Smooth muscle cell (in vitro differentiated cells): ENCODE measurements at regions not wholly inside any gene's neighbourhood (a gene's known extent, or its start where the extent isn't known, plus 50 kb on each side); places are given as distances from the start of the nearest gene placed in this dataset.

ENCODE experiments used
- DNase-seq: peaks from one replicate; lab custom pipeline; 2025; ENCODE audit not compliant: unreplicated experiment; lab: John Stamatoyannopoulos, UW
- H2AFZ ChIP-seq: fragments of 200-600 bp; sonication (generic); 2 replicates; pipeline ENCODE4 v1.6.0; 2016; ENCODE audit warnings: antibody characterized with exemption, low read depth, mild to moderate bottlenecking
- H3F3A ChIP-seq: fragments of 200-600 bp; sonication (generic); 2 replicates; pipeline ENCODE4 v1.6.0; 2017; ENCODE audit warnings: antibody characterized with exemption, low read depth
- H3K27ac ChIP-seq: fragments of 200-600 bp; sonication (generic); 2 replicates; pipeline ENCODE4 v1.5.1; 2016; ENCODE audit warnings: low read depth, mild to moderate bottlenecking
- H3K27me3 ChIP-seq: fragments of 200-600 bp; sonication (generic); 2 replicates; pipeline ENCODE4 v1.6.1; 2016; ENCODE audit warnings: low read depth, mild to moderate bottlenecking
- H3K36me3 ChIP-seq: fragments of 200-600 bp; sonication (generic); 2 replicates; pipeline ENCODE4 v1.5.1; 2016; ENCODE audit warnings: low read depth
- H3K4me1 ChIP-seq: fragments of 200-600 bp; sonication (generic); 2 replicates; pipeline ENCODE4 v1.5.1; 2016; ENCODE audit warnings: low read depth
- H3K4me2 ChIP-seq: fragments of 200-600 bp; sonication (generic); 2 replicates; pipeline ENCODE4 v1.6.0; 2016; ENCODE audit warnings: mild to moderate bottlenecking
- H3K4me3 ChIP-seq: fragments of 200-600 bp; sonication (generic); 2 replicates; pipeline ENCODE4 v1.5.1; 2016; ENCODE audit warnings: mild to moderate bottlenecking
- H3K79me2 ChIP-seq: fragments of 200-600 bp; sonication (generic); 2 replicates; pipeline ENCODE4 v1.6.0; 2016; ENCODE audit warnings: low read depth, mild to moderate bottlenecking
- H3K9ac ChIP-seq: fragments of 200-600 bp; sonication (generic); 2 replicates; pipeline ENCODE4 v1.6.0; 2016; ENCODE audit warnings: low read depth
- H3K9me3 ChIP-seq: fragments of 200-600 bp; sonication (generic); replicated peaks from 2 replicates; pipeline ENCODE4 v1.5.1; 2016; ENCODE audit warnings: low read depth
- H4K20me1 ChIP-seq: fragments of 200-600 bp; sonication (generic); 2 replicates; pipeline ENCODE4 v1.6.0; 2016; ENCODE audit warnings: low read depth
- WGBS: methylation state at CpG from one replicate; pipeline ENCODE4 v1.1.7; 2016; ENCODE audit warnings: low lambda C conversion rate; 5-methylcytosine and 5-hydroxymethylcytosine counted together
- TF ChIP-seq, protein P1 (sequence below): fragments of 200-600 bp; sonication (generic); IDR thresholded peaks from 2 replicates; pipeline ENCODE4 v1.5.1; 2017; ENCODE audit warnings: borderline replicate concordance, mild to moderate bottlenecking, antibody characterized with exemption; ENCODE audit not compliant: insufficient read depth, poor library complexity, severe bottlenecking

DNA sequence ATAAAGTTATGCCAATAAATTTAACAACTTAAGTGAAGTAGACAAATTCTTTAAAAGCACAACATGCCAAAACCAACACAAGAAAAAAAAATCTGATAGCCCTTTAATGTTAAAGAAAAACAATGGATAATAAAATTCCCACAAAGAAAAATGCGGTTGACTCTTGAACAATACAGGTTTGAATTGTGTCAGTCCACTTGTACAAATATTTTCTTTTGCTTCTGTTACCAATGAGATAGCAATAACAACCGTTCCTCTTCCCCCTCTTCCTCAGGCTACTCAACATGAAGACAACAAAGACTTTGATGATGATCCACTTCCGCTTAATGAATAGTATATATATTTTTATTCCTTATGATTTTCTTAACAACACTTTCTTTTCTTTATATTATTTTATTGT, 283.9 kb upstream of the MAN1A1 start:
- H3K4me3 ChIP-seq: no peak overlapping the region
- H3K4me2 ChIP-seq: no peak overlapping the region
- no peaks in the 10 kb centered on the region for H3K4me1 ChIP-seq
- no peak overlapping the region for H2AFZ ChIP-seq
- no peak overlapping the region for H3K9ac ChIP-seq
- WGBS: 95% methylated on average over 3 of the region's 3 CpGs
- no peak for DNase-seq
- no peaks in the 10 kb centered on the region for H3K27me3 ChIP-seq
- TF ChIP-seq, protein P1, sequence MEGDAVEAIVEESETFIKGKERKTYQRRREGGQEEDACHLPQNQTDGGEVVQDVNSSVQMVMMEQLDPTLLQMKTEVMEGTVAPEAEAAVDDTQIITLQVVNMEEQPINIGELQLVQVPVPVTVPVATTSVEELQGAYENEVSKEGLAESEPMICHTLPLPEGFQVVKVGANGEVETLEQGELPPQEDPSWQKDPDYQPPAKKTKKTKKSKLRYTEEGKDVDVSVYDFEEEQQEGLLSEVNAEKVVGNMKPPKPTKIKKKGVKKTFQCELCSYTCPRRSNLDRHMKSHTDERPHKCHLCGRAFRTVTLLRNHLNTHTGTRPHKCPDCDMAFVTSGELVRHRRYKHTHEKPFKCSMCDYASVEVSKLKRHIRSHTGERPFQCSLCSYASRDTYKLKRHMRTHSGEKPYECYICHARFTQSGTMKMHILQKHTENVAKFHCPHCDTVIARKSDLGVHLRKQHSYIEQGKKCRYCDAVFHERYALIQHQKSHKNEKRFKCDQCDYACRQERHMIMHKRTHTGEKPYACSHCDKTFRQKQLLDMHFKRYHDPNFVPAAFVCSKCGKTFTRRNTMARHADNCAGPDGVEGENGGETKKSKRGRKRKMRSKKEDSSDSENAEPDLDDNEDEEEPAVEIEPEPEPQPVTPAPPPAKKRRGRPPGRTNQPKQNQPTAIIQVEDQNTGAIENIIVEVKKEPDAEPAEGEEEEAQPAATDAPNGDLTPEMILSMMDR: no peak
- no peaks in the 10 kb centered on the region for H3K36me3 ChIP-seq
- H3K79me2 ChIP-seq: no peaks in the 10 kb centered on the region
- H4K20me1 ChIP-seq: no peaks in the 10 kb centered on the region
- no peak overlapping the region for H3K27ac ChIP-seq
- no peaks in the 10 kb centered on the region for H3K9me3 ChIP-seq
- H3F3A ChIP-seq: no peaks in the 10 kb centered on the region

DNA sequence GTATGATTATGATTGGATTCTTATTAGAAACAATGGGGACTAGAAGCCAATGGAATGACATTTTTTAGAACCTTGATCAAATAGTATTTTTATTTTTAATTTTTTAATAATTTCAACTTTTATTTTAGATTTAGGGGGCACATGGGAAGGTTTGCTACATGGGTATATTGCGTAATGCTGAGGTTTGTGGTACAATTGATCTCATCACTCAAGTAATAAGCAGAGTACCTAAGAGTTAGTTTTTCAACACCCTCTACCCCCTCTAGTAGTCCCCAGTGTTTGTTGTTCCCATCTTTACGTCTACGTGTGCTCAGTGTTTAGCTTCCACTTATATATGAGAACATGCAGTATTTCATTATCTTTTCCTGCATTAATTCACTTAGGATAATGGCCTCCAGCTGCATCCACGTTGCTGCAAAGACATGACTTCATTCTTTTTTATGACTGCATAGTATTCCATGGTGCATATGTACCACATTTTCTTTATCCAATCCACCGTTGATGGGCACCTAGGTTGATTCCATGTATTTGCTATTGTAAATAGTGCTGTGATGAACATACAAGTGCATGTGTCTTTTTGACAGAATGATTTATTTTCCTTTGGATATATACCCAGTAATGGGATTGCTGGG, 281.1 kb upstream of the MAN1A1 start:
- Histone ChIP-seq H3K36me3 (no peaks in the 10 kb centered on the region), H3K9me3 (no peaks in the 10 kb centered on the region), H3K27ac (no peak overlapping the region), H3K4me2 (no peak overlapping the region), H3K9ac (no peak overlapping the region), H4K20me1 (no peaks in the 10 kb centered on the region), H3F3A (peaks cover 4% of the 10 kb centered on the region), H3K27me3 (no peaks in the 10 kb centered on the region), H2AFZ (no peak overlapping the region), H3K79me2 (no peaks in the 10 kb centered on the region), H3K4me1 (peaks cover 8% of the 10 kb centered on the region), H3K4me3 (no peak overlapping the region)
- TF ChIP-seq, protein P1: no peak
- WGBS: 97% methylated on average over 5 of the region's 5 CpGs
- DNase-seq: no peak

DNA sequence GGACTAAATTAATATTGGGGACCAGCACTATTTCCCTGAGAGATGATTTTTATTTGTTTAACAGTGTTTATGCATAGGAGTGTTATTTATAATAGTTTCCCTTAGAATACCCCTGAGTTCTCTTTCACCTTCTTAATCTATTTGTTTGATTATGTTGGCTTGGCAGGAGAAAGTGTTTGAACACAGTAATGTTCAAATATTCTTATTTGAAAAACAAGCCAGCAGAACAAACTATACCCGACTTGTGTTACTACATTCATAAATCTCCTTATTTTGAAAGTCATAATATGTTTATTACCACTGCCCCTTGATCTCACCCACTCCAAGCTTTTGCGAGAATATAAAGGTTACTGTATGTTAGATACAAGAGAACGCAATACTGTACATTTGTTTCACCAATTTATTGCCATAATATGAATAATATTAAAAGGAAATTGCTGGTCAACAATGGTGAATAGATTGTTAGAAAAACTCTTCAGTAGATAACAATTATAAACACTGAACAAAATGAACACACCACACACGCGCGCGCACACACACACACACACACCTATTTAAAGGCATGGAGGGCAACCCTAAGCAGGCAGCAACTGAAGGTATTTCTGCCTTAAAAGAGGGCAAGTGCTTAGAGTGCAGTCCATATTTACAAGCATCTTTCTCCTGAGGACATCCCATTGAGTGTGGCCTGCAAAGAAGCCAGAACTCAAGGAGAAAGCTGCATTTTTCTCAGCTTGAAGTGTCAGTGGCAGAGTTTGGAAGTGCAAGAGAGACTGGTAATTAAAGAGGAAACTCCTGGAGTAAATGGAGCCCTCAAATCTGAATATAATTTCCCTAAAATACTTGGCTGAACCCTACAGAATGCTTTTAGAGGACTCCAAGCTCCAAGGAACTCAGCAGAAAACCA, 279.4 kb upstream of the MAN1A1 start:
- H4K20me1 ChIP-seq: no peaks in the 10 kb centered on the region
- WGBS: 96% methylated on average over 7 of the region's 7 CpGs
- H3K79me2 ChIP-seq: no peaks in the 10 kb centered on the region
- H3K27ac ChIP-seq: peak overlapping the region; percentile 87
- no peaks in the 10 kb centered on the region for H3K27me3 ChIP-seq
- H2AFZ ChIP-seq: no peak overlapping the region
- H3F3A ChIP-seq: peaks cover 4% of the 10 kb centered on the region
- no peak for DNase-seq
- no peak overlapping the region for H3K9ac ChIP-seq
- H3K9me3 ChIP-seq: no peaks in the 10 kb centered on the region
- H3K4me3 ChIP-seq: no peak overlapping the region
- TF ChIP-seq, protein P1: no peak
- no peaks in the 10 kb centered on the region for H3K36me3 ChIP-seq
- H3K4me1 ChIP-seq: peaks cover 8% of the 10 kb centered on the region
- H3K4me2 ChIP-seq: no peak overlapping the region
